IMR-90 (cell line): ENCODE measurements at regions not wholly inside any gene's neighbourhood (a gene's known extent, or its start where the extent isn't known, plus 50 kb on each side); places are given as distances from the start of the nearest gene placed in this dataset.

Experiments
- ATAC-seq: fragments of 200-7000 bp; cut with Tn5 transposase; 2 replicates; pipeline ENCODE4 v1.9.1; 2020; ENCODE audit warnings: low read depth, mild to moderate bottlenecking, moderate library complexity
- BruUV-seq: library from RNA; stranded (reverse); fragments of 400-500 nt; replicated peaks from 2 replicates; lab custom pipeline; 2021; lab: Mats Ljungman, UMichigan
- CTCF ChIA-PET: fragments of 300-600 bp; formaldehyde crosslinking; extraction: SDS; loops from one replicate; lab custom pipeline; 2021; ENCODE audit warnings: antibody characterized with exemption; lab: Yijun Ruan, JAX
- POLR2A ChIA-PET: fragments of 300-600 bp; sonication (Branson Sonifier 250); formaldehyde crosslinking; loops from one replicate; lab custom pipeline; 2022; ENCODE audit warnings: antibody characterized with exemption; ENCODE audit not compliant: unreplicated experiment; lab: Charles Lee
- DNase-seq: peaks from one replicate; pipeline ENCODE4 v3.0.0; 2013
- H2AFZ ChIP-seq: replicated peaks from 2 replicates; pipeline ENCODE3; 2013; ENCODE audit warnings: low read length, mild to moderate bottlenecking; ENCODE audit not compliant: poor library complexity
- H2AK5ac ChIP-seq: 2 replicates; pipeline ENCODE4 v1.6.1; 2013; ENCODE audit warnings: low read depth, low read length, inconsistent platforms
- H2AK9ac ChIP-seq: replicated peaks from 2 replicates; pipeline ENCODE3; 2013; ENCODE audit warnings: mild to moderate bottlenecking, low read depth, low read length, moderate library complexity; ENCODE audit not compliant: poor library complexity
- H2BK120ac ChIP-seq: 2 replicates; pipeline ENCODE4 v1.6.1; 2013; ENCODE audit warnings: low read depth, low read length, inconsistent platforms
- H2BK15ac ChIP-seq: 3 replicates; pipeline ENCODE4 v1.6.1; 2013; ENCODE audit warnings: low read depth, low read length, inconsistent platforms
- H2BK20ac ChIP-seq: 2 replicates; pipeline ENCODE4 v1.6.1; 2013; ENCODE audit warnings: low read depth, mild to moderate bottlenecking, inconsistent platforms, low read length, moderate library complexity
- H2BK5ac ChIP-seq: 2 replicates; pipeline ENCODE4 v1.6.1; 2013; ENCODE audit warnings: mild to moderate bottlenecking, low read depth, low read length, inconsistent platforms; ENCODE audit not compliant: poor library complexity, severe bottlenecking
- H3K14ac ChIP-seq: replicated peaks from 2 replicates; pipeline ENCODE4 v1.6.1; 2013; ENCODE audit warnings: low read depth, low read length, inconsistent platforms
- H3K18ac ChIP-seq: 2 replicates; pipeline ENCODE4 v1.6.1; 2013; ENCODE audit warnings: low read depth, low read length, control low read depth
- H3K23ac ChIP-seq: 2 replicates; pipeline ENCODE4 v1.6.1; 2013; ENCODE audit warnings: low read depth, low read length, inconsistent platforms
- H3K27ac ChIP-seq: 2 replicates; pipeline ENCODE4 v1.5.1; 2013; ENCODE audit warnings: mild to moderate bottlenecking, control low read depth, low read length; ENCODE audit not compliant: insufficient read depth
- H3K27me3 ChIP-seq: 2 replicates; pipeline ENCODE4 v1.6.1; 2013; ENCODE audit warnings: low read length; ENCODE audit not compliant: control insufficient read depth, insufficient read depth
- H3K36me3 ChIP-seq: 2 replicates; pipeline ENCODE4 v1.6.1; 2013; ENCODE audit warnings: low read length, mixed read lengths; ENCODE audit not compliant: control insufficient read depth, insufficient read depth
- H3K4ac ChIP-seq: 2 replicates; pipeline ENCODE4 v1.6.1; 2013; ENCODE audit warnings: low read depth, low read length, inconsistent platforms
- H3K4me1 ChIP-seq: 2 replicates; pipeline ENCODE4 v1.6.1; 2013; ENCODE audit warnings: low read length, mixed read lengths; ENCODE audit not compliant: control insufficient read depth, insufficient read depth
- H3K4me2 ChIP-seq: 2 replicates; pipeline ENCODE4 v1.6.1; 2013; ENCODE audit warnings: low read depth, mild to moderate bottlenecking, control low read depth, low read length, moderate library complexity
- H3K4me3 ChIP-seq: 2 replicates; pipeline ENCODE4 v1.5.1; 2013; ENCODE audit warnings: low read depth, mild to moderate bottlenecking, control low read depth, low read length, moderate library complexity; ENCODE audit not compliant: insufficient read depth
- H3K56ac ChIP-seq: 2 replicates; pipeline ENCODE4 v1.6.1; 2013; ENCODE audit warnings: low read length, inconsistent platforms; ENCODE audit not compliant: insufficient read depth; ENCODE audit errors: extremely low read depth
- H3K79me1 ChIP-seq, 2 experiments: 2 replicates each; pipeline ENCODE4 v1.6.1; 2013; ENCODE audit warnings: low read length in 2 of 2, inconsistent platforms in 1 of 2, low read depth in 1 of 2
- H3K9ac ChIP-seq: 2 replicates; pipeline ENCODE4 v1.6.1; 2013; ENCODE audit warnings: low read depth, low read length, control low read depth
- H3K9me1 ChIP-seq: 2 replicates; pipeline ENCODE4 v1.6.1; 2013; ENCODE audit warnings: low read length, inconsistent platforms; ENCODE audit not compliant: insufficient read depth
- H3K9me3 ChIP-seq: 2 replicates; pipeline ENCODE4 v1.6.1; 2013; ENCODE audit warnings: low read length; ENCODE audit not compliant: control insufficient read depth, insufficient read depth
- H4K20me1 ChIP-seq: 2 replicates; pipeline ENCODE4 v1.6.1; 2013; ENCODE audit warnings: low read length, inconsistent platforms; ENCODE audit not compliant: insufficient read depth
- H4K5ac ChIP-seq: 2 replicates; pipeline ENCODE4 v1.6.1; 2013; ENCODE audit warnings: mild to moderate bottlenecking, low read depth, low read length, control low read depth
- H4K8ac ChIP-seq, 2 experiments: 2 replicates each; pipeline ENCODE4 v1.6.1; 2013; ENCODE audit warnings: low read depth in 2 of 2, low read length in 2 of 2, control low read depth in 1 of 2, inconsistent platforms in 1 of 2
- H4K91ac ChIP-seq: 2 replicates; pipeline ENCODE4 v1.6.1; 2013; ENCODE audit warnings: low read depth, low read length, inconsistent platforms; ENCODE audit not compliant: insufficient read depth
- BHLHE40 ChIP-seq: fragments of 150-350 bp; IDR thresholded peaks from 2 replicates; pipeline ENCODE4 v1.6.1; 2016; ENCODE audit warnings: mild to moderate bottlenecking, low read depth, low read length
- CEBPB ChIP-seq: IDR thresholded peaks from 2 replicates; pipeline ENCODE4 v1.6.1; 2012; ENCODE audit warnings: low read depth, low read length, improper control_type of control experiment
- CHD1 ChIP-seq: IDR thresholded peaks from 2 replicates; pipeline ENCODE4 v1.6.1; 2012; ENCODE audit warnings: low read depth, low read length, improper control_type of control experiment
- FOS ChIP-seq: fragments of 150-350 bp; IDR thresholded peaks from 2 replicates; pipeline ENCODE4 v1.6.1; 2016; ENCODE audit warnings: low read depth, low read length
- MAFK ChIP-seq: IDR thresholded peaks from 2 replicates; pipeline ENCODE4 v1.6.1; 2012; ENCODE audit warnings: low read depth, low read length, improper control_type of control experiment
- MAZ ChIP-seq: IDR thresholded peaks from 2 replicates; pipeline ENCODE4 v1.6.1; 2012; ENCODE audit warnings: low read depth, mild to moderate bottlenecking, low read length, improper control_type of control experiment, moderate library complexity, borderline replicate concordance
- MXI1 ChIP-seq: IDR thresholded peaks from 2 replicates; pipeline ENCODE4 v1.6.1; 2012; ENCODE audit warnings: low read depth, mild to moderate bottlenecking, low read length, moderate library complexity, borderline replicate concordance
- NFE2L2 ChIP-seq: fragments of 150-350 bp; IDR thresholded peaks from 2 replicates; pipeline ENCODE4 v1.6.1; 2016; ENCODE audit warnings: low read depth, mild to moderate bottlenecking, low read length
- POLR2A ChIP-seq: IDR thresholded peaks from 2 replicates; pipeline ENCODE4 v1.6.1; 2012; ENCODE audit warnings: mild to moderate bottlenecking, low read depth, low read length
- RAD21 ChIP-seq: IDR thresholded peaks from 2 replicates; pipeline ENCODE4 v1.6.1; 2012; ENCODE audit warnings: low read length, improper control_type of control experiment
- RCOR1 ChIP-seq: IDR thresholded peaks from 2 replicates; pipeline ENCODE4 v1.6.1; 2012; ENCODE audit warnings: mild to moderate bottlenecking, low read length, improper control_type of control experiment; ENCODE audit not compliant: insufficient replicate concordance
- RFX5 ChIP-seq: IDR thresholded peaks from 2 replicates; pipeline ENCODE4 v1.8.0; 2012; ENCODE audit warnings: low read depth, mild to moderate bottlenecking, low read length, moderate library complexity
- SMC3 ChIP-seq: fragments of 150-350 bp; IDR thresholded peaks from 2 replicates; pipeline ENCODE4 v1.6.1; 2016; ENCODE audit warnings: low read depth, mild to moderate bottlenecking, antibody characterized with exemption, low read length, moderate library complexity
- WGBS, 2 experiments: methylation state at CpG; one replicate each; pipeline versions ENCODE4 v1.1.5 to v1.1.7; 2013; ENCODE audit warnings: missing lambda C conversion rate in 2 of 2; ENCODE audit not compliant: insufficient read length in 1 of 2; ENCODE audit errors: extremely low coverage in 2 of 2; 5-methylcytosine and 5-hydroxymethylcytosine counted together
- dilution Hi-C: fragments of 300-500 bp; cut with HindIII; formaldehyde crosslinking; loops from one replicate; pipeline ENCODE4 v1.14.3; 2018; ENCODE audit warnings: low sequenced_read_pairs; ENCODE audit not compliant: unreplicated experiment
- in situ Hi-C: fragments of 300-500 bp; cut with MboI; formaldehyde crosslinking; loops from 3 replicates; pipeline ENCODE4 v1.14.3; 2019; ENCODE audit warnings: low sequenced_read_pairs, inconsistent platforms, mixed read lengths
- intact Hi-C: fragments of 100-400 bp; cut with micrococcal nuclease; formaldehyde crosslinking; loops from 2 replicates; pipeline ENCODE4 v1.10.0; 2022
- TF ChIP-seq, protein P1 (sequence below): conservative IDR thresholded peaks from 2 replicates; pipeline ENCODE4 v1.5.1; 2012; ENCODE audit warnings: mild to moderate bottlenecking, low read depth, low read length, improper control_type of control experiment
- TF ChIP-seq, protein P2 (sequence below): fragments of 150-350 bp; IDR thresholded peaks from 2 replicates; pipeline ENCODE4 v1.6.1; 2016; ENCODE audit warnings: low read depth, mild to moderate bottlenecking, low read length, moderate library complexity, borderline replicate concordance
- TF ChIP-seq, protein P3 (sequence below): fragments of 150-350 bp; IDR thresholded peaks from 2 replicates; pipeline ENCODE4 v1.6.1; 2017; ENCODE audit warnings: mild to moderate bottlenecking, antibody characterized with exemption, low read length, low read depth

DNA sequence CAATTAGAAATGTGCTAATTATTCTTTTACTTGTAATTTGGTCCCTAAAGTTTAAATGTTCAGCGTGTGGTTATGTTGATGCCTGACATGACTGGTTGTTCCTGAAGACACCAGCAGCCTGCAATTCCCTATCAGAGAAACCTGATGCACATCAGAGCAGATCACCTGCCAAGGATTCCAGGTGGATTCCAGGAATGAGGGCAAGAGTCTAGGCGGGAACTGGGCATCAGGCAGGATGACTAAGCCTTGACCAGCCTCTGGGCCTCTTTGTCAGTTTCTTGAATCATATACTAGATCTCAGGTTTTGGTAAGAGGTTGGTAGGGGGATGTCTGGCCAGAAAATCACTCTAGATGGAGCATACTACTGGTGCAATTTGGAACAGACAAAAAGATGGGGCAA, 130.7 kb upstream of the TNR start:
- Histone ChIP-seq H3K14ac (no peak overlapping the region), H4K8ac (no peak overlapping the region), H3K9ac (no peak overlapping the region), H4K91ac (no peak overlapping the region), H3K4me1 (no peaks in the 10 kb centered on the region), H3K23ac (no peak overlapping the region), H2AK5ac (no peak overlapping the region), H3K27ac (no peak overlapping the region), H2AFZ (no peak overlapping the region), H3K4me3 (no peak overlapping the region), H3K4ac (no peak overlapping the region), H4K5ac (no peak overlapping the region), H2BK120ac (no peak overlapping the region), H2BK15ac (no peak overlapping the region), H3K9me3 (no peaks in the 10 kb centered on the region; the same call in 1 of the 2 replicates), H3K4me2 (no peak overlapping the region), H2BK20ac (no peak overlapping the region), H2BK5ac (no peak overlapping the region), H3K79me1 (no peaks in the 10 kb centered on the region), H2AK9ac (no peak overlapping the region), H3K9me1 (no peaks in the 10 kb centered on the region), H3K27me3 (peaks cover 2% of the 10 kb centered on the region; the same call in 1 of the 2 replicates), H4K20me1 (no peaks in the 10 kb centered on the region), H3K18ac (no peak overlapping the region), H3K56ac (no peak overlapping the region), H3K36me3 (no peaks in the 10 kb centered on the region)
- TF ChIP-seq MAFK (no peak), NFE2L2 (no peak), POLR2A (no peak), SMC3 (no peak), CEBPB (no peak), CHD1 (no peak), RFX5 (no peak), MXI1 (no peak), FOS (no peak), MAZ (no peak), BHLHE40 (no peak), RAD21 (no peak), RCOR1 (no peak)
- TF ChIP-seq, protein P1, sequence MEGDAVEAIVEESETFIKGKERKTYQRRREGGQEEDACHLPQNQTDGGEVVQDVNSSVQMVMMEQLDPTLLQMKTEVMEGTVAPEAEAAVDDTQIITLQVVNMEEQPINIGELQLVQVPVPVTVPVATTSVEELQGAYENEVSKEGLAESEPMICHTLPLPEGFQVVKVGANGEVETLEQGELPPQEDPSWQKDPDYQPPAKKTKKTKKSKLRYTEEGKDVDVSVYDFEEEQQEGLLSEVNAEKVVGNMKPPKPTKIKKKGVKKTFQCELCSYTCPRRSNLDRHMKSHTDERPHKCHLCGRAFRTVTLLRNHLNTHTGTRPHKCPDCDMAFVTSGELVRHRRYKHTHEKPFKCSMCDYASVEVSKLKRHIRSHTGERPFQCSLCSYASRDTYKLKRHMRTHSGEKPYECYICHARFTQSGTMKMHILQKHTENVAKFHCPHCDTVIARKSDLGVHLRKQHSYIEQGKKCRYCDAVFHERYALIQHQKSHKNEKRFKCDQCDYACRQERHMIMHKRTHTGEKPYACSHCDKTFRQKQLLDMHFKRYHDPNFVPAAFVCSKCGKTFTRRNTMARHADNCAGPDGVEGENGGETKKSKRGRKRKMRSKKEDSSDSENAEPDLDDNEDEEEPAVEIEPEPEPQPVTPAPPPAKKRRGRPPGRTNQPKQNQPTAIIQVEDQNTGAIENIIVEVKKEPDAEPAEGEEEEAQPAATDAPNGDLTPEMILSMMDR = no peak
- TF ChIP-seq, protein P2, sequence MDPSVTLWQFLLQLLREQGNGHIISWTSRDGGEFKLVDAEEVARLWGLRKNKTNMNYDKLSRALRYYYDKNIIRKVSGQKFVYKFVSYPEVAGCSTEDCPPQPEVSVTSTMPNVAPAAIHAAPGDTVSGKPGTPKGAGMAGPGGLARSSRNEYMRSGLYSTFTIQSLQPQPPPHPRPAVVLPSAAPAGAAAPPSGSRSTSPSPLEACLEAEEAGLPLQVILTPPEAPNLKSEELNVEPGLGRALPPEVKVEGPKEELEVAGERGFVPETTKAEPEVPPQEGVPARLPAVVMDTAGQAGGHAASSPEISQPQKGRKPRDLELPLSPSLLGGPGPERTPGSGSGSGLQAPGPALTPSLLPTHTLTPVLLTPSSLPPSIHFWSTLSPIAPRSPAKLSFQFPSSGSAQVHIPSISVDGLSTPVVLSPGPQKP = no peak
- TF ChIP-seq, protein P3, sequence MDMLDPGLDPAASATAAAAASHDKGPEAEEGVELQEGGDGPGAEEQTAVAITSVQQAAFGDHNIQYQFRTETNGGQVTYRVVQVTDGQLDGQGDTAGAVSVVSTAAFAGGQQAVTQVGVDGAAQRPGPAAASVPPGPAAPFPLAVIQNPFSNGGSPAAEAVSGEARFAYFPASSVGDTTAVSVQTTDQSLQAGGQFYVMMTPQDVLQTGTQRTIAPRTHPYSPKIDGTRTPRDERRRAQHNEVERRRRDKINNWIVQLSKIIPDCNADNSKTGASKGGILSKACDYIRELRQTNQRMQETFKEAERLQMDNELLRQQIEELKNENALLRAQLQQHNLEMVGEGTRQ = no peak
- no CpG with 5 or more reads among the region's 2 CpGs for WGBS, 2 experiments
- intact Hi-C loops (no loop called here), dilution Hi-C loops (no loop called here), in situ Hi-C loops (no loop called here)
- no TSS peak for BruUV-seq
- ChIA-PET POLR2A (no interaction called here), CTCF (no interaction called here)
- no peak for DNase-seq
- ATAC-seq = no peak
